Testis (tissue), 2 donors: ENCODE measurements at regions not wholly inside any gene's neighbourhood (a gene's known extent, or its start where the extent isn't known, plus 50 kb on each side); places are given as distances from the start of the nearest gene placed in this dataset.
"Not testable (repeated sequence)": the region's sequence is repeated elsewhere in the genome, so short reads cannot be mapped to it uniquely, and the experiment has no call there.

Experiments used
- DNase-seq: peaks from one replicate; pipeline ENCODE4 v3.0.0-alpha.2; 2019
- H3K27ac ChIP-seq, 2 donors: fragments of 200-600 bp; sonication (generic); one replicate each; pipeline ENCODE4 v1.5.1; 2019
- H3K27me3 ChIP-seq: fragments of 200-600 bp; sonication (generic); one replicate; pipeline ENCODE4 v1.5.1; 2019
- H3K36me3 ChIP-seq: fragments of 200-600 bp; sonication (generic); one replicate; pipeline ENCODE4 v1.5.1; 2017; ENCODE audit warnings: low read depth; ENCODE audit errors: missing control alignments
- H3K4me1 ChIP-seq: fragments of 200-600 bp; sonication (generic); one replicate; pipeline ENCODE4 v1.5.1; 2019
- H3K4me3 ChIP-seq, 2 donors: fragments of 200-600 bp; sonication (generic); one replicate each; pipeline ENCODE4 v1.5.1; 2017 to 2019
- H3K9me3 ChIP-seq: fragments of 200-600 bp; sonication (generic); one replicate; pipeline ENCODE4 v1.5.1; 2017
- CTCF ChIP-seq, 3 experiments: fragments of 450-650 bp in 2 of 3; fragments of 200-600 bp in 1 of 3; sonication (generic) in 1 of 3; IDR thresholded peaks; one replicate each; pipeline ENCODE4 v1.5.1; 2016 to 2019; ENCODE audit warnings: antibody characterized with exemption in 3 of 3, mild to moderate bottlenecking in 2 of 3, moderate library complexity in 1 of 3
- POLR2A ChIP-seq: fragments of 450-650 bp; IDR thresholded peaks from one replicate; pipeline ENCODE4 v1.6.1; 2017; ENCODE audit warnings: antibody characterized with exemption, mild to moderate bottlenecking, moderate library complexity
- WGBS, 2 donors: methylation state at CpG; one replicate each; pipeline ENCODE4 v1.1.5; 2018; 5-methylcytosine and 5-hydroxymethylcytosine counted together
- intact Hi-C: fragments of 100-400 bp; cut with DNase I; formaldehyde crosslinking; loops from one replicate; pipeline ENCODE4 v1.15.1; 2023; ENCODE audit warnings: low total_unique reads

GRCh38 chr14:41225433-41225832 lies 381.2 kb upstream of the LRFN5 start:
- Histone ChIP-seq H3K27ac (no peak overlapping the region), H3K4me3 (no peak overlapping the region), H3K4me1 (no peaks in the 10 kb centered on the region), H3K36me3 (no peaks in the 10 kb centered on the region), H3K9me3 (no peaks in the 10 kb centered on the region), H3K27me3 (no peaks in the 10 kb centered on the region)
- TF ChIP-seq CTCF (IDR thresholded peaks at IDR 0.05), result no peak
- TF ChIP-seq POLR2A, result no peak
- 77 to 79% methylated on average over 1 of the region's 1 CpG for WGBS, 2 donors
- DNase-seq, result no peak
- intact Hi-C loops, result no loop called here

GRCh38 chr14:41222581-41222980 lies 384.1 kb upstream of the LRFN5 start:
- H3K9me3 ChIP-seq, result no peaks in the 10 kb centered on the region
- no peaks in the 10 kb centered on the region for H3K4me1 ChIP-seq
- H3K4me3 ChIP-seq, result no peak overlapping the region
- 90 to 92% methylated on average over 1 of the region's 1 CpG for WGBS, 2 donors
- intact Hi-C loops, result no loop called here
- no peaks in the 10 kb centered on the region for H3K27me3 ChIP-seq
- no peak overlapping the region for H3K27ac ChIP-seq
- TF ChIP-seq CTCF (IDR thresholded peaks at IDR 0.05) (no peak), POLR2A (no peak)
- DNase-seq, result no peak
- H3K36me3 ChIP-seq, result no peaks in the 10 kb centered on the region

GRCh38 chr14:41214978-41215377 lies 391.7 kb upstream of the LRFN5 start:
- H3K36me3 ChIP-seq, DNase-seq, H3K4me3 ChIP-seq, H3K4me1 ChIP-seq, H3K27me3 ChIP-seq, H3K9me3 ChIP-seq, intact Hi-C loops, H3K27ac ChIP-seq: not testable (repeated sequence)
- 91 to 94% methylated on average over 22 of the region's 22 CpGs for WGBS, 2 donors

- no peaks in the 10 kb centered on the region for H3K4me1 ChIP-seq
- H3K36me3 ChIP-seq, result no peaks in the 10 kb centered on the region
- intact Hi-C loops, result no loop called here
- DNase-seq, result no peak
- no peak overlapping the region for H3K27ac ChIP-seq
- no peaks in the 10 kb centered on the region for H3K27me3 ChIP-seq
- WGBS, 2 donors, result 21 to 28% methylated on average over 3 of the region's 3 CpGs
- H3K4me3 ChIP-seq, result no peak overlapping the region
- TF ChIP-seq POLR2A (no peak), CTCF (IDR thresholded peaks at IDR 0.05) (no peak)
- no peaks in the 10 kb centered on the region for H3K9me3 ChIP-seq
These were observed 405.0 kb upstream of the LRFN5 start for GRCh38 chr14:41201696-41202095.

- Histone ChIP-seq H3K27ac (no peak overlapping the region), H3K27me3 (no peaks in the 10 kb centered on the region), H3K9me3 (no peaks in the 10 kb centered on the region), H3K36me3 (no peaks in the 10 kb centered on the region), H3K4me1 (no peaks in the 10 kb centered on the region), H3K4me3 (no peak overlapping the region)
- 75 to 79% methylated on average over 3 of the region's 3 CpGs for WGBS, 2 donors
- no peak for DNase-seq
- TF ChIP-seq POLR2A (no peak), CTCF (IDR thresholded peaks at IDR 0.05) (no peak)
- intact Hi-C loops, result no loop called here
These were observed 418.8 kb upstream of the LRFN5 start for GRCh38 chr14:41187868-41188267.
